HUES64 (cell line): ENCODE measurements at regions not wholly inside any gene's neighbourhood (a gene's known extent, or its start where the extent isn't known, plus 50 kb on each side); places are given as distances from the start of the nearest gene placed in this dataset.

Source experiments
- H3K27ac ChIP-seq: 2 replicates; pipeline ENCODE4 v1.7.0; 2013; ENCODE audit warnings: low read depth, low read length, inconsistent platforms
- H3K27me3 ChIP-seq: 2 replicates; pipeline ENCODE4 v1.6.1; 2013; ENCODE audit warnings: mild to moderate bottlenecking, low read length; ENCODE audit not compliant: insufficient read depth
- H3K36me3 ChIP-seq: 2 replicates; pipeline ENCODE4 v1.6.1; 2013; ENCODE audit warnings: mild to moderate bottlenecking, low read length; ENCODE audit not compliant: insufficient read depth
- H3K4me1 ChIP-seq: 2 replicates; pipeline ENCODE4 v1.6.1; 2013; ENCODE audit warnings: mild to moderate bottlenecking, low read length, moderate library complexity; ENCODE audit not compliant: insufficient read depth
- H3K4me3 ChIP-seq: 2 replicates; pipeline ENCODE4 v1.5.1; 2013; ENCODE audit warnings: mild to moderate bottlenecking, low read length, moderate library complexity
- H3K9ac ChIP-seq: 2 replicates; pipeline ENCODE4 v1.6.1; 2013; ENCODE audit warnings: mild to moderate bottlenecking, low read depth, low read length
- H3K9me3 ChIP-seq: 2 replicates; pipeline ENCODE4 v1.6.1; 2013; ENCODE audit warnings: low read depth, low read length; ENCODE audit not compliant: insufficient read depth
- WGBS: fragments of 150-250, 120-280 bp; methylation state at CpG from one replicate; pipeline ENCODE4 v1.1.7; 2013; ENCODE audit warnings: missing lambda C conversion rate; 5-methylcytosine and 5-hydroxymethylcytosine counted together

DNA sequence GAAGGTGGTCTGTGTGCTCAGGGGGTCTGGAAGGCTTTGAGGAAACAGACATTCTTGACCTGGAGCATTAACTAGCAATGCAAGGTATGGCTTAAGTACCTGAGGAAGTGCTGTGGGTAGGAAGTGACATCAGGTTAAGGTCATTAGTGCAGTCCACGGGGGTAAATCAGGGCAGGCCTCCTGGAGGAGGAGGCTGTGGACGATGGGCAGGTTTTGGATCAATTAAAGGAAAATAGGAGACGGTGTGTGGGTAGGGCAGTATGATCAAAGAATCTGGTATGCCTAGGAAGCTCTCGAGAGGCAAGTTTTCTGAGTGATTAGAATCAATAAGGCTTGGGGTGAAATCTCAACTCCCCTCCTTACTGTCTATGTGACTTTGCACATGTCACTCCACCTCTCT, 295.3 kb downstream of the AACS start:
- Histone ChIP-seq H3K9me3 (no peaks in the 10 kb centered on the region), H3K4me1 (no peaks in the 10 kb centered on the region), H3K9ac (no peak overlapping the region), H3K4me3 (no peak overlapping the region), H3K27me3 (no peaks in the 10 kb centered on the region), H3K27ac (no peak overlapping the region), H3K36me3 (no peaks in the 10 kb centered on the region)
- WGBS = 85% methylated on average over 4 of the region's 4 CpGs

- WGBS = 91% methylated on average over 4 of the region's 4 CpGs
- no peak overlapping the region for H3K9ac ChIP-seq
- no peaks in the 10 kb centered on the region for H3K4me1 ChIP-seq
- no peaks in the 10 kb centered on the region for H3K36me3 ChIP-seq
- no peaks in the 10 kb centered on the region for H3K27me3 ChIP-seq
- H3K27ac ChIP-seq = no peak overlapping the region
- H3K4me3 ChIP-seq = no peak overlapping the region
- H3K9me3 ChIP-seq = no peaks in the 10 kb centered on the region
Measured at GRCh38 chr12:125371033-125371432, 305.8 kb downstream of the AACS start.

DNA sequence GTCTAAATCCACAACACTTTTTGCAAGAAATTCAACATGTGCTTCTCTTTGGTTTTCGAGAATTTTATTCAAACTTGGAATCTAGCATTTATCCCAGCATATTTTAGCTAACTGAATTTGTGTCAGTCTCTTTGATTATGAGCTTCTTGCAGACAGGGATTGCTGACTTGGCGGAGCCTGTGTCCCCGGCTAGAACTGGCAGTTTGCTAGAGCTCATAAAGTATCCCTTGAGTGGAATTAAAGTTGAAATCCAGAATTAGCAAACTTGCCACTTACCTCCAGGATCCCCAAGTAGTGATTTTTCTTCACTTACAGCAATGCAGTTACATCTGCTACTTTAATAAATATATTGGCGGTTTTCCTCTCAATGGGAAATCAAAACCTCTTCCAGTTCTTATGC, 306.9 kb downstream of the AACS start:
- no peaks in the 10 kb centered on the region for H3K4me1 ChIP-seq
- no peak overlapping the region for H3K9ac ChIP-seq
- no peak overlapping the region for H3K4me3 ChIP-seq
- no peaks in the 10 kb centered on the region for H3K9me3 ChIP-seq
- no peak overlapping the region for H3K27ac ChIP-seq
- 91% methylated on average over 4 of the region's 4 CpGs for WGBS
- H3K36me3 ChIP-seq = no peaks in the 10 kb centered on the region
- no peaks in the 10 kb centered on the region for H3K27me3 ChIP-seq

- H3K9me3 ChIP-seq = no peaks in the 10 kb centered on the region
- no peak overlapping the region for H3K9ac ChIP-seq
- no peaks in the 10 kb centered on the region for H3K4me1 ChIP-seq
- H3K27me3 ChIP-seq = no peaks in the 10 kb centered on the region
- 89% methylated on average over 6 of the region's 6 CpGs for WGBS
- H3K4me3 ChIP-seq = no peak overlapping the region
- no peaks in the 10 kb centered on the region for H3K36me3 ChIP-seq
- H3K27ac ChIP-seq = no peak overlapping the region
Measured at GRCh38 chr12:125373375-125373774, 308.1 kb downstream of the AACS start.

DNA sequence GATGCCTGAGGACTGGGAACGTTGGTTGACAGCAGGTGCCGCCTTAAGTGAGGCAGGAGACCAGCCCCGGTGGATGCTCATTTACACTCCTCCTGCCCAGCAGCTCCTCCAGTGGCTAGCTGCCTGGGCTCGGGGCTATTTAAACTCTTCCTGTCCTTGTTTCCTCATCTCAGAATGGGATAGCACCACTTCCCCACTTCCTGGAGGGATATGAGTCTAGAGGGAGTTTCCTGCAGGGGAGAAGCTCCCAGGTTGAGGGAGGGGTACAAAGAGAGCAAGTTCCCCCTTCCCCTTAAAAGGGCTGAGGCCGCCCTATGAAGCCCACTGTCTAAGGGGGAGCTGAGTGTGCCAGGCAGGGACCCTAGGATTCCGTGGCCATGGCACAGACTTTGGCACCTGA, 311.2 kb downstream of the AACS start:
- H3K27ac ChIP-seq = no peak overlapping the region
- H3K4me3 ChIP-seq = no peak overlapping the region

DNA sequence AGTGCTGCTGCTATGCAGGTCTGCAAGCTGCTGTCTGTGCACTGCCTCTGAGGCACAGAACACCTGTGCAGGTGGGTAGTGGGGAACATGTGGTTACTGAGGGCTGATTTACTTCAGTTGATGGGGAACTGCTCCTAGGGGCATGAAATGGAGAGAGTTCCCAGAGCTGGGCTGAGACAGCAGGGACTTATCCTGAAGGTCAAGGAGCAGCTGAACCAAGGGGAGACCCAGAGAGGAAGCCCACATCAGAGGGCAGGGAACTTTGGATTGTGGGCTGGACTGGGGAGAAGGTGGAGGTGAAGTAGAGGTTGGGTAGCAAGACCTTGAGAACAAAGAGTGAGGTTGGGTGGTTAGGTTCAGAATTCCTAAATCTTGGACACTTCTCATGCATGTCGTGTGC, 311.9 kb downstream of the AACS start:
- Histone ChIP-seq H3K9ac (no peak overlapping the region), H3K4me3 (no peak overlapping the region), H3K9me3 (no peaks in the 10 kb centered on the region), H3K27ac (no peak overlapping the region), H3K27me3 (no peaks in the 10 kb centered on the region), H3K36me3 (no peaks in the 10 kb centered on the region), H3K4me1 (no peaks in the 10 kb centered on the region)
- 96% methylated on average over 1 of the region's 1 CpG for WGBS

More for the DNA sequence above, 311.2 kb downstream of the AACS start:
- Histone ChIP-seq H3K9me3 (no peaks in the 10 kb centered on the region), H3K4me1 (no peaks in the 10 kb centered on the region), H3K9ac (no peak overlapping the region), H3K36me3 (no peaks in the 10 kb centered on the region), H3K27me3 (no peaks in the 10 kb centered on the region)
- WGBS = 86% methylated on average over 6 of the region's 6 CpGs

GRCh38 chr12:125381373-125381772, 316.1 kb downstream of the AACS start:
- Histone ChIP-seq H3K9me3 (no peaks in the 10 kb centered on the region), H3K4me1 (no peaks in the 10 kb centered on the region), H3K9ac (no peak overlapping the region), H3K4me3 (no peak overlapping the region), H3K36me3 (no peaks in the 10 kb centered on the region), H3K27ac (no peak overlapping the region), H3K27me3 (no peaks in the 10 kb centered on the region)
- 87% methylated on average over 4 of the region's 4 CpGs for WGBS

DNA sequence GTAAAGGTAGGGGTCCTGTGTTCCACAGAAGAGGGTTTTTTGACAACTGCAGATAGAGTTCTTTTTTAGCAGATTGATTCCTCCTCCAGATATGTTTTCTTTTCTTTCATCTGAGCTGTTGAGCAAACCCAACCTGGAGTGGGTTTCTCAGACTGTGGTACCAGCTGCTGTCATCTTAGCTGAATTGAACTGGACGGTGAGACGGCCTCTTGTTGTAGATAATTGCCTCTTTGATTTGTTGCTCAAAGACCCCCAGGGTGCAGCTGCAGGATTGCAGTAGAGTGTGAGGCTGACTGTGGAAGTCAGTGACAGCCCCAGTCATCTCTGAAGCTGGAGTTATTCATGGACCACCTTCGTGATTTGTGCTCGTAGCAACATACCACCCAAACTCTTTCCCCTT, 317.7 kb downstream of the AACS start:
- Histone ChIP-seq H3K27me3 (no peaks in the 10 kb centered on the region), H3K27ac (no peak overlapping the region), H3K9ac (no peak overlapping the region), H3K4me3 (no peak overlapping the region), H3K4me1 (no peaks in the 10 kb centered on the region), H3K9me3 (no peaks in the 10 kb centered on the region), H3K36me3 (no peaks in the 10 kb centered on the region)
- 82% methylated on average over 3 of the region's 4 CpGs for WGBS

- Histone ChIP-seq H3K4me1 (no peaks in the 10 kb centered on the region), H3K9me3 (no peaks in the 10 kb centered on the region), H3K4me3 (no peak overlapping the region), H3K27ac (no peak overlapping the region), H3K36me3 (no peaks in the 10 kb centered on the region), H3K9ac (no peak overlapping the region), H3K27me3 (no peaks in the 10 kb centered on the region)
- 88% methylated on average over 1 of the region's 1 CpG for WGBS
Measured at GRCh38 chr12:125386652-125387051, 321.4 kb downstream of the AACS start.

- no peak overlapping the region for H3K27ac ChIP-seq
- no peaks in the 10 kb centered on the region for H3K36me3 ChIP-seq
- H3K9me3 ChIP-seq = no peaks in the 10 kb centered on the region
- H3K4me3 ChIP-seq = no peak overlapping the region
- no peaks in the 10 kb centered on the region for H3K4me1 ChIP-seq
- H3K27me3 ChIP-seq = no peaks in the 10 kb centered on the region
- H3K9ac ChIP-seq = no peak overlapping the region
Measured at GRCh38 chr12:125387206-125387605, 322.0 kb downstream of the AACS start.

- Histone ChIP-seq H3K4me1 (no peaks in the 10 kb centered on the region), H3K9me3 (no peaks in the 10 kb centered on the region), H3K36me3 (no peaks in the 10 kb centered on the region), H3K27me3 (no peaks in the 10 kb centered on the region), H3K27ac (no peak overlapping the region), H3K4me3 (no peak overlapping the region), H3K9ac (no peak overlapping the region)
Measured at GRCh38 chr12:125389061-125389697, 323.9 kb downstream of the AACS start.

- H3K36me3 ChIP-seq = no peaks in the 10 kb centered on the region
- H3K9ac ChIP-seq = no peak overlapping the region
- H3K4me1 ChIP-seq = no peaks in the 10 kb centered on the region
- H3K27me3 ChIP-seq = no peaks in the 10 kb centered on the region
- WGBS = 64% methylated on average over 7 of the region's 7 CpGs
- no peak overlapping the region for H3K4me3 ChIP-seq
- 0 out of 2 replicates have a peak, but pooled peaks cover under 1% of the 10 kb centered on the region for H3K9me3 ChIP-seq
- H3K27ac ChIP-seq = no peak overlapping the region
Measured at GRCh38 chr12:125393569-125393968, 328.3 kb downstream of the AACS start.
